PC-3 (cell line): ENCODE measurements at regions not wholly inside any gene's neighbourhood (a gene's known extent, or its start where the extent isn't known, plus 50 kb on each side); places are given as distances from the start of the nearest gene placed in this dataset.

Experiments used
- ATAC-seq: fragments of 200-7000 bp; cut with Tn5 transposase; 2 replicates; pipeline ENCODE4 v1.9.1; 2020; ENCODE audit warnings: mild to moderate bottlenecking, moderate library complexity
- BruUV-seq: library from RNA; stranded (reverse); fragments of 400-500 nt; replicated peaks from 2 replicates; lab custom pipeline; 2021; lab: Mats Ljungman, UMichigan
- CTCF ChIA-PET: fragments of 300-600 bp; sonication (Branson Sonifier 250); formaldehyde crosslinking; loops from one replicate; lab custom pipeline; 2022; ENCODE audit warnings: antibody characterized with exemption; lab: Charles Lee
- POLR2A ChIA-PET: fragments of 300-600 bp; sonication (Branson Sonifier 250); formaldehyde crosslinking; loops from one replicate; lab custom pipeline; 2022; ENCODE audit warnings: antibody characterized with exemption; ENCODE audit not compliant: unreplicated experiment; lab: Charles Lee
- DNase-seq: peaks from one replicate; pipeline ENCODE4 v3.0.0-alpha.2; 2015
- H2AFZ ChIP-seq: fragments of 300-600 bp; sonication (generic); 2 replicates; pipeline ENCODE4 v1.6.0; 2016; ENCODE audit warnings: antibody characterized with exemption, low read length
- H3F3A ChIP-seq: fragments of 300-600 bp; sonication (generic); one replicate; pipeline ENCODE4 v1.6.0; 2017; ENCODE audit warnings: antibody characterized with exemption, low read length, control low read depth, mild to moderate bottlenecking; ENCODE audit not compliant: unreplicated experiment
- H3K27ac ChIP-seq: fragments of 300-600 bp; sonication (generic); 2 replicates; pipeline ENCODE4 v1.5.1; 2016; ENCODE audit warnings: mild to moderate bottlenecking, low read length
- H3K27me3 ChIP-seq: fragments of 300-600 bp; sonication (generic); 2 replicates; pipeline ENCODE4 v1.6.1; 2016; ENCODE audit warnings: low read length, mixed read lengths
- H3K36me3 ChIP-seq: fragments of 300-600 bp; sonication (generic); 2 replicates; pipeline ENCODE4 v1.6.1; 2016; ENCODE audit warnings: low read depth, mixed run types, low read length, mixed read lengths
- H3K4me1 ChIP-seq: fragments of 300-600 bp; sonication (generic); 2 replicates; pipeline ENCODE4 v1.5.1; 2016; ENCODE audit warnings: low read length; ENCODE audit not compliant: insufficient read depth
- H3K4me2 ChIP-seq: fragments of 300-600 bp; sonication (generic); 2 replicates; pipeline ENCODE4 v1.6.0; 2016; ENCODE audit warnings: low read length
- H3K4me3 ChIP-seq: fragments of 300-600 bp; sonication (generic); 2 replicates; pipeline ENCODE4 v1.5.1; 2016; ENCODE audit warnings: mild to moderate bottlenecking, low read length, mixed read lengths
- H3K79me2 ChIP-seq: fragments of 300-600 bp; sonication (generic); 2 replicates; pipeline ENCODE4 v1.6.1; 2017; ENCODE audit warnings: low read length, mixed read lengths
- H3K9ac ChIP-seq: fragments of 300-600 bp; sonication (generic); 2 replicates; pipeline ENCODE4 v1.6.0; 2016; ENCODE audit warnings: mild to moderate bottlenecking, low read length
- H3K9me2 ChIP-seq: fragments of 300-600 bp; sonication (generic); replicated peaks from 2 replicates; pipeline ENCODE4 v1.6.1; 2016; ENCODE audit warnings: mixed run types, low read length, mixed read lengths
- H3K9me3 ChIP-seq: fragments of 300-600 bp; sonication (generic); 2 replicates; pipeline ENCODE4 v1.6.1; 2016; ENCODE audit warnings: low read length, mixed read lengths
- H4K20me1 ChIP-seq: fragments of 300-600 bp; sonication (generic); 2 replicates; pipeline ENCODE4 v1.6.1; 2016; ENCODE audit warnings: low read length, mixed read lengths
- CTCF ChIP-seq: fragments of 300-600 bp; sonication (generic); conservative IDR thresholded peaks from 2 replicates; pipeline ENCODE4 v1.5.1; 2017; ENCODE audit warnings: antibody characterized with exemption, low read depth, mild to moderate bottlenecking, low read length
- EZH2 ChIP-seq: fragments of 300-600 bp; sonication (generic); IDR thresholded peaks from one replicate; pipeline ENCODE4 v1.6.1; 2017; ENCODE audit warnings: antibody characterized with exemption, mild to moderate bottlenecking, low read length; ENCODE audit not compliant: unreplicated experiment
- EZH2phosphoT487 ChIP-seq: fragments of 300-600 bp; sonication (generic); IDR thresholded peaks from 2 replicates; pipeline ENCODE4 v1.6.1; 2018; ENCODE audit warnings: mild to moderate bottlenecking, antibody characterized with exemption, low read length, borderline replicate concordance
- intact Hi-C: fragments of 100-400 bp; cut with micrococcal nuclease; formaldehyde crosslinking; loops from 2 replicates; pipeline ENCODE4 v1.9.0; 2023

- Histone ChIP-seq H3K79me2 (no peaks in the 10 kb centered on the region), H3K36me3 (no peaks in the 10 kb centered on the region), H3K27ac (no peak overlapping the region), H3K27me3 (no peaks in the 10 kb centered on the region), H3K9ac (no peak overlapping the region), H2AFZ (no peak overlapping the region), H3F3A (no peaks in the 10 kb centered on the region), H3K9me2 (no peaks in the 10 kb centered on the region), H3K4me3 (no peak overlapping the region), H4K20me1 (no peaks in the 10 kb centered on the region), H3K9me3 (no peaks in the 10 kb centered on the region), H3K4me2 (no peak overlapping the region), H3K4me1 (no peaks in the 10 kb centered on the region)
- intact Hi-C loops = no loop called here
- POLR2A ChIA-PET = no interaction called here
- no TSS peak for BruUV-seq
- CTCF ChIA-PET = no interaction called here
- TF ChIP-seq EZH2 = no peak
- TF ChIP-seq EZH2phosphoT487 = no peak
- no peak for TF ChIP-seq CTCF
- ATAC-seq (no peak), DNase-seq (no peak)
These were observed 98.3 kb downstream of the BACH1 start for GRCh38 chr21:29396951-29397455.

- Histone ChIP-seq H3K36me3 (no peaks in the 10 kb centered on the region), H3K4me3 (no peak overlapping the region), H3K27ac (no peak overlapping the region), H3K4me1 (no peaks in the 10 kb centered on the region), H4K20me1 (no peaks in the 10 kb centered on the region), H3K9me3 (no peaks in the 10 kb centered on the region), H3K4me2 (no peak overlapping the region), H2AFZ (no peak overlapping the region), H3K9me2 (no peaks in the 10 kb centered on the region), H3F3A (no peaks in the 10 kb centered on the region), H3K79me2 (no peaks in the 10 kb centered on the region), H3K27me3 (no peaks in the 10 kb centered on the region), H3K9ac (no peak overlapping the region)
- ATAC-seq (no peak), DNase-seq (no peak)
- CTCF ChIA-PET = no interaction called here
- intact Hi-C loops = no loop called here
- POLR2A ChIA-PET = no interaction called here
- no peak for TF ChIP-seq CTCF
- no peak for TF ChIP-seq EZH2phosphoT487
- no peak for TF ChIP-seq EZH2
- no TSS peak for BruUV-seq
These were observed 104.6 kb downstream of the BACH1 start for GRCh38 chr21:29403301-29403700.

- H3K4me3 ChIP-seq = no peak overlapping the region
- DNase-seq = no peak
- POLR2A ChIA-PET = no interaction called here
- H3K4me1 ChIP-seq = no peaks in the 10 kb centered on the region
- ATAC-seq = no peak
- no peaks in the 10 kb centered on the region for H4K20me1 ChIP-seq
- no peaks in the 10 kb centered on the region for H3F3A ChIP-seq
- no peaks in the 10 kb centered on the region for H3K9me3 ChIP-seq
- TF ChIP-seq EZH2 (no peak), EZH2phosphoT487 (no peak), CTCF (no peak)
- intact Hi-C loops = no loop called here
- H3K9me2 ChIP-seq = no peaks in the 10 kb centered on the region
- BruUV-seq = no TSS peak
- CTCF ChIA-PET = no interaction called here
- H3K79me2 ChIP-seq = no peaks in the 10 kb centered on the region
- H3K9ac ChIP-seq = no peak overlapping the region
- no peak overlapping the region for H2AFZ ChIP-seq
- H3K36me3 ChIP-seq = no peaks in the 10 kb centered on the region
- H3K27me3 ChIP-seq = no peaks in the 10 kb centered on the region
- no peak overlapping the region for H3K4me2 ChIP-seq
- H3K27ac ChIP-seq = no peak overlapping the region
These were observed 105.3 kb downstream of the BACH1 start for GRCh38 chr21:29403922-29404538.
